Cardiac muscle cell (in vitro differentiated cells and primary cell): ENCODE measurements at regions not wholly inside any gene's neighbourhood (a gene's known extent, or its start where the extent isn't known, plus 50 kb on each side); places are given as distances from the start of the nearest gene placed in this dataset.

ENCODE experiments used
- DNase-seq, 2 donors: peaks; one replicate each; pipeline versions ENCODE4 v3.0.0 to v3.0.0-alpha.2; 2010 to 2017; ENCODE audit warnings: low read depth in 1 of 2, low spot score in 1 of 2
- H3K27ac ChIP-seq: fragments of 200-600 bp; sonication (generic); 2 replicates; pipeline ENCODE4 v1.5.1; 2016
- H3K27me3 ChIP-seq: fragments of 200-600 bp; sonication (generic); 2 replicates; pipeline ENCODE4 v1.6.0; 2016; ENCODE audit warnings: control low read depth
- H3K36me3 ChIP-seq: fragments of 200-600 bp; sonication (generic); 2 replicates; pipeline ENCODE4 v1.5.1; 2016; ENCODE audit warnings: control low read depth
- H3K4me1 ChIP-seq: fragments of 200-600 bp; sonication (generic); 2 replicates; pipeline ENCODE4 v1.8.1; 2017; ENCODE audit warnings: low read depth, mild to moderate bottlenecking, mixed run types
- H3K4me3 ChIP-seq: fragments of 200-600 bp; sonication (generic); 2 replicates; pipeline ENCODE4 v1.5.1; 2016; ENCODE audit warnings: mild to moderate bottlenecking
- H3K9me3 ChIP-seq: fragments of 200-600 bp; sonication (generic); 2 replicates; pipeline ENCODE4 v1.5.1; 2017; ENCODE audit warnings: low read depth, mild to moderate bottlenecking, control low read depth
- CTCF ChIP-seq: IDR thresholded peaks from 2 replicates; pipeline ENCODE4 v1.5.1; 2012; ENCODE audit warnings: low read depth, mild to moderate bottlenecking, low read length

- Histone ChIP-seq H3K27me3 (no peaks in the 10 kb centered on the region), H3K36me3 (no peaks in the 10 kb centered on the region), H3K9me3 (no peaks in the 10 kb centered on the region), H3K4me3 (no peak overlapping the region), H3K4me1 (peaks cover 21% of the 10 kb centered on the region), H3K27ac (peak overlapping the region; percentile 83)
- no peak for TF ChIP-seq CTCF
- DNase-seq: peak in 1 of 2 donors; percentile 67
Observed at GRCh38 chr12:3967556-3968160, 94.5 kb upstream of the PARP11 start.

- H3K4me3 ChIP-seq: no peak overlapping the region
- H3K27me3 ChIP-seq: no peaks in the 10 kb centered on the region
- H3K36me3 ChIP-seq: no peaks in the 10 kb centered on the region
- peak overlapping the region; percentile 83 for H3K27ac ChIP-seq
- DNase-seq: no peak
- H3K4me1 ChIP-seq: peaks cover 34% of the 10 kb centered on the region
- no peak for TF ChIP-seq CTCF
- no peaks in the 10 kb centered on the region for H3K9me3 ChIP-seq
Observed at GRCh38 chr12:3966376-3966775, 93.2 kb upstream of the PARP11 start.

GRCh38 chr12:3965046-3965445 lies 91.8 kb upstream of the PARP11 start:
- TF ChIP-seq CTCF: no peak
- no peak overlapping the region for H3K27ac ChIP-seq
- H3K4me1 ChIP-seq: peaks cover 36% of the 10 kb centered on the region
- H3K9me3 ChIP-seq: no peaks in the 10 kb centered on the region
- H3K4me3 ChIP-seq: no peak overlapping the region
- H3K36me3 ChIP-seq: no peaks in the 10 kb centered on the region
- no peaks in the 10 kb centered on the region for H3K27me3 ChIP-seq
- DNase-seq: no peak

- H3K36me3 ChIP-seq: no peaks in the 10 kb centered on the region
- peaks cover 36% of the 10 kb centered on the region for H3K4me1 ChIP-seq
- no peak overlapping the region for H3K27ac ChIP-seq
- H3K27me3 ChIP-seq: no peaks in the 10 kb centered on the region
- DNase-seq: peak; percentile 5 to 40
- H3K4me3 ChIP-seq: no peak overlapping the region
- H3K9me3 ChIP-seq: no peaks in the 10 kb centered on the region
- no peak for TF ChIP-seq CTCF
Observed at GRCh38 chr12:3964439-3964838, 91.2 kb upstream of the PARP11 start.

- DNase-seq: peak; percentile 4 to 33
- no peaks in the 10 kb centered on the region for H3K27me3 ChIP-seq
- H3K9me3 ChIP-seq: no peaks in the 10 kb centered on the region
- H3K4me1 ChIP-seq: peaks cover 33% of the 10 kb centered on the region
- H3K27ac ChIP-seq: peak overlapping the region; percentile 66
- TF ChIP-seq CTCF: no peak
- H3K4me3 ChIP-seq: no peak overlapping the region
- no peaks in the 10 kb centered on the region for H3K36me3 ChIP-seq
Observed at GRCh38 chr12:3962631-3963483, 89.7 kb upstream of the PARP11 start.
